ENCODE measurements at regions not wholly inside any gene's neighbourhood (a gene's known extent, or its start where the extent isn't known, plus 50 kb on each side); places are given as distances from the start of the nearest gene placed in this dataset.

- POLR2A ChIA-PET = no interaction called here
- H3K4me2 ChIP-seq = no peak overlapping the region
- no peak for FAIRE-seq
- no peak overlapping the region for H3K27ac ChIP-seq
- peaks cover 6% of the 10 kb centered on the region; the same call in 1 of the 3 replicates for H3K9me3 ChIP-seq
- CTCF ChIA-PET = interaction anchor here (0.6 kb wide), 1 partner anchor 82 kb away, joined by 3 read pairs; no protein-coding TSS in a partner anchor
- no peak overlapping the region for H3K4me3 ChIP-seq
- no peak for DNase-seq (ENCODE audit: low read depth in 1 of 2, low spot score in 1 of 2)
- TF ChIP-seq RARB (CRISPR knock-in tag; IDR thresholded peaks at IDR 0.05) = no peak
- peak; percentile 82 for TF ChIP-seq ZFP36 (IDR thresholded peaks at IDR 0.05; ENCODE audit: borderline replicate concordance, partially characterized antibody)
- TF ChIP-seq, protein P1, sequence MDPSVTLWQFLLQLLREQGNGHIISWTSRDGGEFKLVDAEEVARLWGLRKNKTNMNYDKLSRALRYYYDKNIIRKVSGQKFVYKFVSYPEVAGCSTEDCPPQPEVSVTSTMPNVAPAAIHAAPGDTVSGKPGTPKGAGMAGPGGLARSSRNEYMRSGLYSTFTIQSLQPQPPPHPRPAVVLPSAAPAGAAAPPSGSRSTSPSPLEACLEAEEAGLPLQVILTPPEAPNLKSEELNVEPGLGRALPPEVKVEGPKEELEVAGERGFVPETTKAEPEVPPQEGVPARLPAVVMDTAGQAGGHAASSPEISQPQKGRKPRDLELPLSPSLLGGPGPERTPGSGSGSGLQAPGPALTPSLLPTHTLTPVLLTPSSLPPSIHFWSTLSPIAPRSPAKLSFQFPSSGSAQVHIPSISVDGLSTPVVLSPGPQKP (IDR thresholded peaks at IDR 0.05; ENCODE audit: low read depth, low read length) = no peak
- no peak for ATAC-seq
- no peaks in the 10 kb centered on the region for H3K4me1 ChIP-seq
These were observed 475.8 kb upstream of the FLRT2 start for GRCh38 chr14:85054178-85054577.

GRCh38 chr14:85056267-85056666 is 473.7 kb upstream of the FLRT2 start:
- POLR2A ChIA-PET = no interaction called here
- no peak for DNase-seq (ENCODE audit: low read depth in 1 of 2, low spot score in 1 of 2)
- TF ChIP-seq CEBPB (IDR thresholded peaks at IDR 0.05) (no peak), ATOH8 (CRISPR knock-in tag; IDR thresholded peaks at IDR 0.05; ENCODE audit: low read depth) (no peak), KDM5A (IDR thresholded peaks at IDR 0.05) (no peak), HMGXB4 (CRISPR knock-in tag; IDR thresholded peaks at IDR 0.05; ENCODE audit: borderline replicate concordance) (no peak), NR3C1 (IDR thresholded peaks at IDR 0.05) (no peak), CHD2 (IDR thresholded peaks at IDR 0.05; ENCODE audit: low read length, partially characterized antibody) (no peak), HOXB13 (CRISPR knock-in tag; IDR thresholded peaks at IDR 0.05; ENCODE audit: low read depth) (no peak), POLR2A (IDR thresholded peaks at IDR 0.05; ENCODE audit: low read length) (no peak), RFX5 (IDR thresholded peaks at IDR 0.05) (no peak)
- TF ChIP-seq, protein P2, sequence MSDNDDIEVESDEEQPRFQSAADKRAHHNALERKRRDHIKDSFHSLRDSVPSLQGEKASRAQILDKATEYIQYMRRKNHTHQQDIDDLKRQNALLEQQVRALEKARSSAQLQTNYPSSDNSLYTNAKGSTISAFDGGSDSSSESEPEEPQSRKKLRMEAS (IDR thresholded peaks at IDR 0.05) = no peak
- peaks cover 6% of the 10 kb centered on the region; the same call in 1 of the 3 replicates for H3K9me3 ChIP-seq
- H3K4me2 ChIP-seq = no peak overlapping the region
- no peak overlapping the region for H3K27ac ChIP-seq
- no peak overlapping the region for H3K4me3 ChIP-seq
- H3K4me1 ChIP-seq = no peaks in the 10 kb centered on the region
- CTCF ChIA-PET = no interaction called here
- ATAC-seq = no peak
- FAIRE-seq = no peak
- WGBS (ENCODE audit: missing lambda C conversion rate) = 22% methylated on average over 1 of the region's 1 CpG

DNA sequence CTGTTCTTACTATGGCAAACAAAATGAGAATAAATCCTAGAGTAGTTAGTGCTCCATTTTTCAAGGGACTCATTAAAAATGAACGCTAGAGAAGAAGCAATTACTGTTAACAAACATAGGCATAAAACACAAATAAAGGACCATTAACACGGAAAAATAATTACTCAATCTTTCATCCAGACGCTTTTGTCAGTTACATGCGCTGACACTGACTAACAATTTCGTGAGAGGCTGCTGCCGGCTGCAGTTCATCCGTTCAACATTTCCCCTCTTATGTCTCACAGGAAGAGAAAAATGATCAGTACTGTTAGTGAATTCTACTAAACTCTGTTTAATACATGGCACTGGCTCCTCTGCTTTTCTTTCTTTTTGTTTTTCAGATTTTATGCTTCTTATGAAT is 472.7 kb upstream of the FLRT2 start:
- DNase-seq (ENCODE audit: low read depth in 1 of 2, low spot score in 1 of 2) (no peak), FAIRE-seq (no peak), ATAC-seq (no peak)
- Histone ChIP-seq H3K9me3 (peaks cover 6% of the 10 kb centered on the region; the same call in 1 of the 3 replicates), H3K27ac (no peak overlapping the region), H3K4me3 (no peak overlapping the region), H3K4me2 (no peak overlapping the region), H3K4me1 (no peaks in the 10 kb centered on the region)
- WGBS (ENCODE audit: missing lambda C conversion rate) = 44% methylated on average over 7 of the region's 7 CpGs
- POLR2A ChIA-PET = no interaction called here
- no peak for TF ChIP-seq MAFK (IDR thresholded peaks at IDR 0.05; ENCODE audit: partially characterized antibody)
- TF ChIP-seq CBX8 (IDR thresholded peaks at IDR 0.05) = no peak
- CTCF ChIA-PET = no interaction called here

- DNase-seq (ENCODE audit: low read depth in 1 of 2, low spot score in 1 of 2) (no peak), FAIRE-seq (no peak), ATAC-seq (no peak)
- ChIA-PET POLR2A (no interaction called here), CTCF (no interaction called here)
- no peak overlapping the region for H3K4me2 ChIP-seq
- peaks cover 6% of the 10 kb centered on the region; the same call in 1 of the 3 replicates for H3K9me3 ChIP-seq
- H3K27ac ChIP-seq = no peak overlapping the region
- H3K4me3 ChIP-seq = no peak overlapping the region
- H3K4me1 ChIP-seq = no peaks in the 10 kb centered on the region
- TF ChIP-seq, protein P3, sequence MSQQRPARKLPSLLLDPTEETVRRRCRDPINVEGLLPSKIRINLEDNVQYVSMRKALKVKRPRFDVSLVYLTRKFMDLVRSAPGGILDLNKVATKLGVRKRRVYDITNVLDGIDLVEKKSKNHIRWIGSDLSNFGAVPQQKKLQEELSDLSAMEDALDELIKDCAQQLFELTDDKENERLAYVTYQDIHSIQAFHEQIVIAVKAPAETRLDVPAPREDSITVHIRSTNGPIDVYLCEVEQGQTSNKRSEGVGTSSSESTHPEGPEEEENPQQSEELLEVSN (IDR thresholded peaks at IDR 0.05; ENCODE audit: borderline replicate concordance, low read depth) = no peak
- no peak for TF ChIP-seq RAD21 (conservative IDR thresholded peaks at IDR 0.05 in 1 of 2, IDR thresholded peaks at IDR 0.05 in 1 of 2)
- no peak for TF ChIP-seq RFX5 (IDR thresholded peaks at IDR 0.05)
- TF ChIP-seq FOSB (CRISPR knock-in tag; IDR thresholded peaks at IDR 0.05) = no peak
- no peak for TF ChIP-seq FOSL2 (IDR thresholded peaks at IDR 0.05)
- no peak for TF ChIP-seq FOSL2 (CRISPR knock-in tag; IDR thresholded peaks at IDR 0.05)
- TF ChIP-seq, protein P1 (IDR thresholded peaks at IDR 0.05; ENCODE audit: low read depth, low read length) = no peak
- TF ChIP-seq MYC (IDR thresholded peaks at IDR 0.05; ENCODE audit: borderline replicate concordance, low read length) = no peak
- TF ChIP-seq MAFK (IDR thresholded peaks at IDR 0.05; ENCODE audit: partially characterized antibody) = no peak
- no peak for TF ChIP-seq RARB (CRISPR knock-in tag; IDR thresholded peaks at IDR 0.05)
- TF ChIP-seq, protein P2 (IDR thresholded peaks at IDR 0.05) = no peak
- TF ChIP-seq EHF (CRISPR knock-in tag; IDR thresholded peaks at IDR 0.05) = no peak
- no peak for TF ChIP-seq CBX8 (IDR thresholded peaks at IDR 0.05)
- TF ChIP-seq CBX2 (IDR thresholded peaks at IDR 0.05; ENCODE audit: borderline replicate concordance, low read depth) = no peak
- TF ChIP-seq JUNB (IDR thresholded peaks at IDR 0.05) = no peak
- TF ChIP-seq KDM1A (IDR thresholded peaks at IDR 0.05; ENCODE audit: low read depth) = no peak
- TF ChIP-seq HEYL (CRISPR knock-in tag; IDR thresholded peaks at IDR 0.05) = no peak
- no peak for TF ChIP-seq ESRRA (IDR thresholded peaks at IDR 0.05; ENCODE audit: borderline replicate concordance, low read length)
These were observed 471.8 kb upstream of the FLRT2 start for GRCh38 chr14:85058150-85058549.
